Upper lobe of right lung (tissue), 1 donor: ENCODE measurements at regions not wholly inside any gene's neighbourhood (a gene's known extent, or its start where the extent isn't known, plus 50 kb on each side); places are given as distances from the start of the nearest gene placed in this dataset.

Experiments
- ATAC-seq: fragments of 200-7000 bp; cut with Tn5 transposase; one replicate; pipeline ENCODE4 v1.9.1; 2020; ENCODE audit warnings: mild to moderate bottlenecking, moderate library complexity
- DNase-seq: peaks from one replicate; pipeline ENCODE4 v3.0.0-alpha.2; 2020
- H3K27ac ChIP-seq: fragments of 200-600 bp; one replicate; pipeline ENCODE4 v1.8.0; 2022
- H3K27me3 ChIP-seq: fragments of 200-600 bp; one replicate; pipeline ENCODE4 v1.8.0; 2022; ENCODE audit warnings: mild to moderate bottlenecking
- H3K36me3 ChIP-seq: fragments of 200-600 bp; one replicate; pipeline ENCODE4 v1.8.0; 2022
- H3K4me1 ChIP-seq: fragments of 200-600 bp; one replicate; pipeline ENCODE4 v1.8.0; 2022
- H3K4me3 ChIP-seq: fragments of 200-600 bp; one replicate; pipeline ENCODE4 v1.8.0; 2022; ENCODE audit warnings: mild to moderate bottlenecking
- H3K9me3 ChIP-seq: fragments of 200-600 bp; one replicate; pipeline ENCODE4 v1.8.0; 2022
- CTCF ChIP-seq: fragments of 200-600 bp; IDR thresholded peaks from one replicate; pipeline ENCODE4 v1.8.0; 2022; ENCODE audit warnings: antibody characterized with exemption
- intact Hi-C: fragments of 100-400 bp; cut with DNase I; formaldehyde crosslinking; loops from one replicate; pipeline ENCODE4 v1.11.0; 2022
- donor health status: DM: no; HTN: yes; CAD: no; lungs with severe emphysema.

- Histone ChIP-seq H3K9me3 (no peaks in the 10 kb centered on the region), H3K27me3 (no peaks in the 10 kb centered on the region), H3K4me3 (no peak overlapping the region), H3K4me1 (no peaks in the 10 kb centered on the region), H3K27ac (no peak overlapping the region), H3K36me3 (no peaks in the 10 kb centered on the region)
- TF ChIP-seq CTCF: no peak
- ATAC-seq (no peak), DNase-seq (no peak)
- intact Hi-C loops: no loop called here
Measured at GRCh38 chr5:21613971-21614488, 1239.1 kb downstream of the CDH12 start.

- H3K4me1 ChIP-seq: no peaks in the 10 kb centered on the region
- no peaks in the 10 kb centered on the region for H3K9me3 ChIP-seq
- H3K27ac ChIP-seq: no peak overlapping the region
- no peak for TF ChIP-seq CTCF
- intact Hi-C loops: no loop called here
- no peaks in the 10 kb centered on the region for H3K27me3 ChIP-seq
- DNase-seq: no peak
- ATAC-seq: no peak
- no peaks in the 10 kb centered on the region for H3K36me3 ChIP-seq
- no peak overlapping the region for H3K4me3 ChIP-seq
Measured at GRCh38 chr5:21603796-21604195, 1249.3 kb downstream of the CDH12 start.

- no peak for ATAC-seq
Measured at GRCh38 chr5:21594566-21594965, 1258.6 kb downstream of the CDH12 start.

GRCh38 chr5:21593261-21593660 lies 1259.9 kb downstream of the CDH12 start:
- Histone ChIP-seq H3K27ac (no peak overlapping the region), H3K4me3 (no peak overlapping the region), H3K27me3 (no peaks in the 10 kb centered on the region), H3K36me3 (no peaks in the 10 kb centered on the region), H3K4me1 (no peaks in the 10 kb centered on the region), H3K9me3 (no peaks in the 10 kb centered on the region)
- no peak for TF ChIP-seq CTCF
- no peak for DNase-seq
- ATAC-seq: no peak
- intact Hi-C loops: no loop called here

More at GRCh38 chr5:21594566-21594965, 1258.6 kb downstream of the CDH12 start:
- H3K27me3 ChIP-seq: no peaks in the 10 kb centered on the region
- no peak overlapping the region for H3K27ac ChIP-seq
- no peaks in the 10 kb centered on the region for H3K36me3 ChIP-seq
- intact Hi-C loops: no loop called here
- H3K4me1 ChIP-seq: no peaks in the 10 kb centered on the region
- H3K4me3 ChIP-seq: no peak overlapping the region
- TF ChIP-seq CTCF: no peak
- H3K9me3 ChIP-seq: no peaks in the 10 kb centered on the region
- DNase-seq: no peak

- Histone ChIP-seq H3K4me3 (no peak overlapping the region), H3K27ac (no peak overlapping the region), H3K9me3 (no peaks in the 10 kb centered on the region), H3K4me1 (no peaks in the 10 kb centered on the region), H3K27me3 (no peaks in the 10 kb centered on the region), H3K36me3 (no peaks in the 10 kb centered on the region)
- ATAC-seq (no peak), DNase-seq (no peak)
- TF ChIP-seq CTCF: no peak
- intact Hi-C loops: no loop called here
Measured at GRCh38 chr5:21581508-21581907, 1271.6 kb downstream of the CDH12 start.

- H3K27me3 ChIP-seq: no peaks in the 10 kb centered on the region
- DNase-seq (no peak), ATAC-seq (no peak)
- H3K4me1 ChIP-seq: no peaks in the 10 kb centered on the region
- no peaks in the 10 kb centered on the region for H3K36me3 ChIP-seq
- H3K27ac ChIP-seq: no peak overlapping the region
- intact Hi-C loops: no loop called here
- no peak overlapping the region for H3K4me3 ChIP-seq
- H3K9me3 ChIP-seq: no peaks in the 10 kb centered on the region
- no peak for TF ChIP-seq CTCF
Measured at GRCh38 chr5:21574961-21575360, 1278.2 kb downstream of the CDH12 start.
